HEK293 (cell line): ENCODE measurements at regions not wholly inside any gene's neighbourhood (a gene's known extent, or its start where the extent isn't known, plus 50 kb on each side); places are given as distances from the start of the nearest gene placed in this dataset.

Experiments used
- CTCF ChIA-PET: fragments of 350-600 bp; formaldehyde crosslinking; extraction: SDS; loops from one replicate; lab custom pipeline; 2021; ENCODE audit warnings: antibody characterized with exemption; lab: Yijun Ruan, JAX
- POLR2A ChIA-PET: fragments of 300-600 bp; formaldehyde crosslinking; extraction: SDS; loops from one replicate; lab custom pipeline; 2020; ENCODE audit warnings: antibody characterized with exemption, inconsistent platforms; lab: Yijun Ruan, JAX
- H3K27ac ChIP-seq: fragments of 200-500 bp; sonication (Bioruptor generic); 2 replicates; pipeline ENCODE4 v1.5.1; 2014; ENCODE audit warnings: low read depth, low read length, control low read depth, inconsistent platforms; ENCODE audit errors: extremely low read depth
- H3K36me3 ChIP-seq, 2 experiments: fragments of 200-500 bp in 1 of 2; sonication (Bioruptor generic) in 1 of 2; 1 replicate in 1 of 2; 2 replicates in 1 of 2; pipeline ENCODE4 v1.5.1; 2014 to 2017; ENCODE audit warnings: inconsistent platforms in 2 of 2, low read length in 2 of 2; ENCODE audit not compliant: control insufficient read depth in 2 of 2, insufficient read depth in 1 of 2
- H3K4me1 ChIP-seq: fragments of 200-500 bp; sonication (Bioruptor generic); 2 replicates; pipeline ENCODE4 v1.5.1; 2014; ENCODE audit warnings: mild to moderate bottlenecking, low read length, inconsistent platforms; ENCODE audit not compliant: control insufficient read depth, insufficient read depth
- H3K4me3 ChIP-seq: 2 replicates; pipeline ENCODE4 v1.5.1; 2011; ENCODE audit warnings: low read depth, mild to moderate bottlenecking, control low read depth, low read length, moderate library complexity
- H3K9me3 ChIP-seq: fragments of 200-500 bp; sonication (Bioruptor generic); 2 replicates; pipeline ENCODE4 v1.5.1; 2014; ENCODE audit warnings: low read depth, low read length, inconsistent platforms; ENCODE audit not compliant: control insufficient read depth, insufficient read depth
- FEZF1 ChIP-seq: fragments of 450-650 bp; formaldehyde crosslinking; IDR thresholded peaks from 2 replicates; pipeline ENCODE4 v1.5.1; 2016; ENCODE audit warnings: missing biosample characterization, missing genetic modification characterization
- GFI1B ChIP-seq: fragments of 450-650 bp; formaldehyde crosslinking; IDR thresholded peaks from 2 replicates; pipeline ENCODE4 v1.5.1; 2016; ENCODE audit warnings: missing biosample characterization, missing genetic modification characterization
- GLI2 ChIP-seq: fragments of 450-650 bp; formaldehyde crosslinking; IDR thresholded peaks from 2 replicates; pipeline ENCODE4; 2017; ENCODE audit warnings: missing biosample characterization, missing genetic modification characterization, low read depth, borderline replicate concordance
- GLIS1 ChIP-seq: fragments of 450-650 bp; formaldehyde crosslinking; IDR thresholded peaks from 2 replicates; pipeline ENCODE4 v1.5.1; 2016; ENCODE audit warnings: missing biosample characterization, missing genetic modification characterization
- MZF1 ChIP-seq: fragments of 450-650 bp; formaldehyde crosslinking; IDR thresholded peaks from 2 replicates; pipeline ENCODE4 v1.5.1; 2017; ENCODE audit warnings: missing biosample characterization, missing genetic modification characterization, borderline replicate concordance
- PRDM2 ChIP-seq: fragments of 450-650 bp; formaldehyde crosslinking; IDR thresholded peaks from 2 replicates; pipeline ENCODE4 v1.5.1; 2016; ENCODE audit warnings: missing biosample characterization, missing genetic modification characterization, borderline replicate concordance
- RBAK ChIP-seq: fragments of 450-650 bp; formaldehyde crosslinking; IDR thresholded peaks from 2 replicates; pipeline ENCODE4 v1.5.1; 2016; ENCODE audit warnings: missing biosample characterization, missing genetic modification characterization
- SCRT2 ChIP-seq: fragments of 450-650 bp; formaldehyde crosslinking; IDR thresholded peaks from 2 replicates; pipeline ENCODE4 v1.5.1; 2016; ENCODE audit warnings: missing biosample characterization, missing genetic modification characterization
- ZFP3 ChIP-seq: fragments of 450-650 bp; formaldehyde crosslinking; IDR thresholded peaks from 2 replicates; pipeline ENCODE4 v1.5.1; 2016; ENCODE audit warnings: low read depth, missing biosample characterization, missing genetic modification characterization
- ZNF121 ChIP-seq: fragments of 450-650 bp; formaldehyde crosslinking; IDR thresholded peaks from 2 replicates; pipeline ENCODE4 v1.5.1; 2016; ENCODE audit warnings: missing biosample characterization, missing genetic modification characterization
- ZNF146 ChIP-seq: fragments of 450-650 bp; formaldehyde crosslinking; IDR thresholded peaks from 2 replicates; pipeline ENCODE4 v1.5.1; 2016; ENCODE audit warnings: missing biosample characterization, missing genetic modification characterization
- ZNF202 ChIP-seq: fragments of 450-650 bp; formaldehyde crosslinking; IDR thresholded peaks from 2 replicates; pipeline ENCODE4 v1.5.1; 2016; ENCODE audit warnings: missing biosample characterization, missing genetic modification characterization, borderline replicate concordance
- ZNF211 ChIP-seq: fragments of 450-650 bp; formaldehyde crosslinking; IDR thresholded peaks from 2 replicates; pipeline ENCODE4 v1.5.1; 2016; ENCODE audit warnings: low read depth, missing biosample characterization, missing genetic modification characterization
- ZNF223 ChIP-seq: fragments of 450-650 bp; formaldehyde crosslinking; IDR thresholded peaks from 2 replicates; pipeline ENCODE4 v1.5.1; 2016; ENCODE audit warnings: missing biosample characterization, missing genetic modification characterization
- ZNF239 ChIP-seq: fragments of 450-650 bp; formaldehyde crosslinking; IDR thresholded peaks from 2 replicates; pipeline ENCODE4 v1.5.1; 2016; ENCODE audit warnings: missing biosample characterization, missing genetic modification characterization
- ZNF24 ChIP-seq: fragments of 450-650 bp; formaldehyde crosslinking; IDR thresholded peaks from 2 replicates; pipeline ENCODE4 v1.5.1; 2016; ENCODE audit warnings: missing biosample characterization, missing genetic modification characterization
- ZNF335 ChIP-seq: fragments of 450-650 bp; formaldehyde crosslinking; conservative IDR thresholded peaks from 2 replicates; pipeline ENCODE4 v1.5.1; 2016; ENCODE audit warnings: missing biosample characterization, missing genetic modification characterization
- ZNF391 ChIP-seq: fragments of 450-650 bp; formaldehyde crosslinking; IDR thresholded peaks from 2 replicates; pipeline ENCODE4 v1.5.1; 2016; ENCODE audit warnings: low read depth, missing biosample characterization, missing genetic modification characterization, borderline replicate concordance
- ZNF521 ChIP-seq: fragments of 450-650 bp; formaldehyde crosslinking; IDR thresholded peaks from 2 replicates; pipeline ENCODE4 v1.5.1; 2017; ENCODE audit warnings: missing biosample characterization, mild to moderate bottlenecking, missing genetic modification characterization
- ZNF580 ChIP-seq: fragments of 450-650 bp; formaldehyde crosslinking; IDR thresholded peaks from 2 replicates; pipeline ENCODE4 v1.5.1; 2016; ENCODE audit warnings: missing biosample characterization, missing genetic modification characterization
- ZNF596 ChIP-seq: fragments of 450-650 bp; IDR thresholded peaks from 2 replicates; pipeline ENCODE4 v1.5.0; 2018; ENCODE audit warnings: missing biosample characterization, mild to moderate bottlenecking, missing genetic modification characterization, moderate library complexity
- ZNF623 ChIP-seq: fragments of 450-650 bp; formaldehyde crosslinking; IDR thresholded peaks from 2 replicates; pipeline ENCODE4 v1.5.1; 2016; ENCODE audit warnings: missing biosample characterization, missing genetic modification characterization
- ZNF626 ChIP-seq: fragments of 450-650 bp; sonication (Bioruptor Pico); formaldehyde crosslinking; IDR thresholded peaks from 2 replicates; pipeline ENCODE4 v1.5.1; 2018; ENCODE audit warnings: missing biosample characterization, missing genetic modification characterization, inconsistent platforms
- ZNF677 ChIP-seq: fragments of 450-650 bp; IDR thresholded peaks from 2 replicates; pipeline ENCODE4 v1.5.0; 2018; ENCODE audit warnings: missing biosample characterization, mild to moderate bottlenecking, missing genetic modification characterization, moderate library complexity
- ZNF768 ChIP-seq: fragments of 450-650 bp; formaldehyde crosslinking; IDR thresholded peaks from 2 replicates; pipeline ENCODE4 v1.5.1; 2018; ENCODE audit warnings: missing biosample characterization, mild to moderate bottlenecking, missing genetic modification characterization
- ZNF843 ChIP-seq: fragments of 450-650 bp; formaldehyde crosslinking; IDR thresholded peaks from 2 replicates; pipeline ENCODE4 v1.5.1; 2016; ENCODE audit warnings: missing biosample characterization, missing genetic modification characterization
- ZSCAN23 ChIP-seq: fragments of 450-650 bp; formaldehyde crosslinking; IDR thresholded peaks from 2 replicates; pipeline ENCODE4 v1.5.1; 2016; ENCODE audit warnings: missing biosample characterization, missing genetic modification characterization
- ZSCAN5A ChIP-seq: fragments of 450-650 bp; formaldehyde crosslinking; IDR thresholded peaks from 2 replicates; pipeline ENCODE4 v1.5.1; 2016; ENCODE audit warnings: missing biosample characterization, missing genetic modification characterization
- TF ChIP-seq, protein P1 (sequence below): fragments of 450-650 bp; formaldehyde crosslinking; IDR thresholded peaks from 2 replicates; pipeline ENCODE4 v1.5.1; 2016; ENCODE audit warnings: missing biosample characterization, missing genetic modification characterization

- ChIA-PET POLR2A (no interaction called here), CTCF (no interaction called here)
- Histone ChIP-seq H3K27ac (no peak overlapping the region), H3K4me1 (no peaks in the 10 kb centered on the region), H3K36me3 (no peaks in the 10 kb centered on the region), H3K4me3 (no peak overlapping the region), H3K9me3 (no peaks in the 10 kb centered on the region)
- TF ChIP-seq ZNF596 (no peak), ZSCAN23 (no peak), GLI2 (no peak), PRDM2 (tag by site-specific recombination) (no peak), ZNF623 (tag by site-specific recombination) (no peak), ZNF335 (no peak), FEZF1 (tag by site-specific recombination) (no peak), ZNF202 (no peak), RBAK (tag by site-specific recombination) (no peak), GLIS1 (no peak), ZNF521 (no peak), ZNF223 (no peak), ZNF211 (tag by site-specific recombination) (no peak), ZSCAN5A (tag by site-specific recombination) (no peak), ZNF768 (tag by site-specific recombination) (no peak), ZNF239 (no peak)
- TF ChIP-seq, protein P1, sequence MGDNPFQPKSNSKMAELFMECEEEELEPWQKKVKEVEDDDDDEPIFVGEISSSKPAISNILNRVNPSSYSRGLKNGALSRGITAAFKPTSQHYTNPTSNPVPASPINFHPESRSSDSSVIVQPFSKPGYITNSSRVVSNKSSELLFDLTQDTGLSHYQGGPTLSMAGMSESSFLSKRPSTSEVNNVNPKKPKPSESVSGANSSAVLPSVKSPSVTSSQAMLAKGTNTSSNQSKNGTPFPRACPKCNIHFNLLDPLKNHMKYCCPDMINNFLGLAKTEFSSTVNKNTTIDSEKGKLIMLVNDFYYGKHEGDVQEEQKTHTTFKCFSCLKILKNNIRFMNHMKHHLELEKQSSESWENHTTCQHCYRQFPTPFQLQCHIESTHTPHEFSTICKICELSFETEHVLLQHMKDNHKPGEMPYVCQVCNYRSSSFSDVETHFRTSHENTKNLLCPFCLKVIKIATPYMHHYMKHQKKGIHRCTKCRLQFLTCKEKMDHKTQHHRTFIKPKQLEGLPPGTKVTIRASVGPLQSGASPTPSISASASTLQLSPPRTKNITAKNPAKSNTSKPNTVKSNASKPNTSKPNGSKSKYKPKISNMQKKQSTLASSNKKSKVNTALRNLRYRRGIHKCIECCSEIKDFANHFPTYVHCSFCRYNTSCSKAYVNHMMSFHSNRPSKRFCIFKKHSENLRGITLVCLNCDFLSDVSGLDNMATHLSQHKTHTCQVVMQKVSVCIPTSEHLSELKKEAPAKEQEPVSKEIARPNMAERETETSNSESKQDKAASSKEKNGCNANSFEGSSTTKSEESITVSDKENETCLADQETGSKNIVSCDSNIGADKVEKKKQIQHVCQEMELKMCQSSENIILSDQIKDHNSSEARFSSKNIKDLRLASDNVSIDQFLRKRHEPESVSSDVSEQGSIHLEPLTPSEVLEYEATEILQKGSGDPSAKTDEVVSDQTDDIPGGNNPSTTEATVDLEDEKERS (tag by site-specific recombination), result no peak
These were observed 434.8 kb downstream of the ANKRD50 start for GRCh38 chr4:124277691-124278090.

GRCh38 chr4:124278477-124278876 lies 434.1 kb downstream of the ANKRD50 start:
- H3K4me1 ChIP-seq, result no peaks in the 10 kb centered on the region
- H3K27ac ChIP-seq, result no peak overlapping the region
- H3K36me3 ChIP-seq, result no peaks in the 10 kb centered on the region
- no peak overlapping the region for H3K4me3 ChIP-seq
- ChIA-PET POLR2A (no interaction called here), CTCF (no interaction called here)
- H3K9me3 ChIP-seq, result no peaks in the 10 kb centered on the region
- TF ChIP-seq ZNF146 (tag by site-specific recombination) (no peak), GFI1B (tag by site-specific recombination) (no peak), ZNF623 (tag by site-specific recombination) (no peak), ZNF580 (tag by site-specific recombination) (no peak), ZNF626 (tag by site-specific recombination) (no peak), ZNF391 (tag by site-specific recombination) (no peak), ZNF521 (no peak), FEZF1 (tag by site-specific recombination) (no peak), ZNF843 (tag by site-specific recombination) (no peak), ZNF24 (no peak), ZNF677 (tag by site-specific recombination) (no peak), ZNF121 (no peak), MZF1 (tag by site-specific recombination) (no peak), ZNF335 (no peak), ZFP3 (tag by site-specific recombination) (no peak), SCRT2 (no peak)
